ENCODE measurements at regions not wholly inside any gene's neighbourhood (a gene's known extent, or its start where the extent isn't known, plus 50 kb on each side); places are given as distances from the start of the nearest gene placed in this dataset.
"Not testable (repeated sequence)": the region's sequence is repeated elsewhere in the genome, so short reads cannot be mapped to it uniquely, and the experiment has no call there.

- H3K9ac ChIP-seq (ENCODE audit: low read length): no peak overlapping the region
- H3K9me3 ChIP-seq (ENCODE audit: low read length): peaks cover 6% of the 10 kb centered on the region
- no peak for TF ChIP-seq CTCF (conservative IDR thresholded peaks at IDR 0.05; ENCODE audit: low read depth, low read length)
- TF ChIP-seq EZH2 (IDR thresholded peaks at IDR 0.05; ENCODE audit: low read length, unreplicated experiment): no peak
- no peak for TF ChIP-seq EZH2phosphoT487 (IDR thresholded peaks at IDR 0.05; ENCODE audit: borderline replicate concordance, low read length)
- no peaks in the 10 kb centered on the region for H3K27me3 ChIP-seq (ENCODE audit: low read length)
- H4K20me1 ChIP-seq (ENCODE audit: low read length): no peaks in the 10 kb centered on the region
- intact Hi-C loops (cut with micrococcal nuclease): no loop called here
- H3K36me3 ChIP-seq (ENCODE audit: low read depth, low read length): peaks cover 7% of the 10 kb centered on the region; the same call in 1 of the 2 replicates
- H3K27ac ChIP-seq (ENCODE audit: low read length): no peak overlapping the region
- no peak overlapping the region for H3K4me2 ChIP-seq (ENCODE audit: low read length)
- no peaks in the 10 kb centered on the region for H3K9me2 ChIP-seq (replicated peaks; ENCODE audit: low read length)
- no peak for DNase-seq
- ATAC-seq: no peak
- BruUV-seq (replicated peaks): no TSS peak
- CTCF ChIA-PET: no interaction called here
- no peaks in the 10 kb centered on the region for H3F3A ChIP-seq (ENCODE audit: low read length, unreplicated experiment)
- H3K4me3 ChIP-seq (ENCODE audit: low read length): no peak overlapping the region
- no peak overlapping the region for H2AFZ ChIP-seq (ENCODE audit: low read length)
- POLR2A ChIA-PET (ENCODE audit: unreplicated experiment): no interaction called here
- H3K79me2 ChIP-seq (ENCODE audit: low read length): no peaks in the 10 kb centered on the region
- no peaks in the 10 kb centered on the region for H3K4me1 ChIP-seq (ENCODE audit: insufficient read depth, low read length)
Measured at GRCh38 chr11:71163371-71163770, 89.0 kb downstream of the SHANK2 start.

- CTCF ChIA-PET: no interaction called here
- no TSS peak for BruUV-seq (replicated peaks)
- H3F3A ChIP-seq (ENCODE audit: low read length, unreplicated experiment): no peaks in the 10 kb centered on the region
- no peak overlapping the region for H3K27ac ChIP-seq (ENCODE audit: low read length)
- peaks cover 7% of the 10 kb centered on the region; the same call in 1 of the 2 replicates for H3K36me3 ChIP-seq (ENCODE audit: low read depth, low read length)
- no peak overlapping the region for H2AFZ ChIP-seq (ENCODE audit: low read length)
- H3K4me2 ChIP-seq (ENCODE audit: low read length): no peak overlapping the region
- intact Hi-C loops (cut with micrococcal nuclease): no loop called here
- no peak overlapping the region for H3K9ac ChIP-seq (ENCODE audit: low read length)
- no peaks in the 10 kb centered on the region for H3K79me2 ChIP-seq (ENCODE audit: low read length)
- POLR2A ChIA-PET (ENCODE audit: unreplicated experiment): no interaction called here
- H3K4me3 ChIP-seq (ENCODE audit: low read length): no peak overlapping the region
- H3K4me1 ChIP-seq (ENCODE audit: insufficient read depth, low read length): peaks cover 4% of the 10 kb centered on the region
- no peaks in the 10 kb centered on the region for H3K9me2 ChIP-seq (replicated peaks; ENCODE audit: low read length)
- no peaks in the 10 kb centered on the region for H3K27me3 ChIP-seq (ENCODE audit: low read length)
- no peak for TF ChIP-seq EZH2phosphoT487 (IDR thresholded peaks at IDR 0.05; ENCODE audit: borderline replicate concordance, low read length)
- no peak for TF ChIP-seq EZH2 (IDR thresholded peaks at IDR 0.05; ENCODE audit: low read length, unreplicated experiment)
- TF ChIP-seq CTCF (conservative IDR thresholded peaks at IDR 0.05; ENCODE audit: low read depth, low read length): no peak
- no peaks in the 10 kb centered on the region for H4K20me1 ChIP-seq (ENCODE audit: low read length)
- no peak for ATAC-seq
- no peak for DNase-seq
- H3K9me3 ChIP-seq (ENCODE audit: low read length): peaks cover 7% of the 10 kb centered on the region
Measured at GRCh38 chr11:71158936-71159335, 93.4 kb downstream of the SHANK2 start.

GRCh38 chr11:71157676-71158075 lies 94.7 kb downstream of the SHANK2 start:
- H3K9ac ChIP-seq (ENCODE audit: low read length); H3K27me3 ChIP-seq (ENCODE audit: low read length); H3K4me3 ChIP-seq (ENCODE audit: low read length); H3F3A ChIP-seq (ENCODE audit: low read length, unreplicated experiment); H4K20me1 ChIP-seq (ENCODE audit: low read length); H2AFZ ChIP-seq (ENCODE audit: low read length); POLR2A ChIA-PET (ENCODE audit: unreplicated experiment); H3K4me2 ChIP-seq (ENCODE audit: low read length); H3K79me2 ChIP-seq (ENCODE audit: low read length); DNase-seq; H3K9me3 ChIP-seq (ENCODE audit: low read length); CTCF ChIA-PET; ATAC-seq; intact Hi-C loops (cut with micrococcal nuclease); H3K9me2 ChIP-seq (replicated peaks; ENCODE audit: low read length); H3K36me3 ChIP-seq (ENCODE audit: low read depth, low read length); BruUV-seq (replicated peaks); H3K27ac ChIP-seq (ENCODE audit: low read length): not testable (repeated sequence)
- H3K4me1 ChIP-seq (ENCODE audit: insufficient read depth, low read length): peaks cover 13% of the 10 kb centered on the region
